ENCODE measurements at regions not wholly inside any gene's neighbourhood (a gene's known extent, or its start where the extent isn't known, plus 50 kb on each side); places are given as distances from the start of the nearest gene placed in this dataset.

GRCh38 chr4:184955116-184955515, 63.2 kb upstream of the HELT start:
- TF ChIP-seq CTCF (IDR thresholded peaks at IDR 0.05) (no peak), EP300 (IDR thresholded peaks at IDR 0.05) (no peak), POLR2A (IDR thresholded peaks at IDR 0.05) (no peak), POLR2AphosphoS5 (IDR thresholded peaks at IDR 0.05) (no peak)
